Lung microvascular endothelial cell (primary cell): ENCODE measurements at regions not wholly inside any gene's neighbourhood (a gene's known extent, or its start where the extent isn't known, plus 50 kb on each side); places are given as distances from the start of the nearest gene placed in this dataset.
A peak's percentile ranks its signal among the peaks of the same experiment; 100 is the strongest.

Source experiments
- DNase-seq, 2 donors: peaks; one replicate each; pipeline versions ENCODE4 v3.0.0 to v3.0.0-alpha.2; 2010; ENCODE audit warnings: low read depth in 2 of 2

DNA sequence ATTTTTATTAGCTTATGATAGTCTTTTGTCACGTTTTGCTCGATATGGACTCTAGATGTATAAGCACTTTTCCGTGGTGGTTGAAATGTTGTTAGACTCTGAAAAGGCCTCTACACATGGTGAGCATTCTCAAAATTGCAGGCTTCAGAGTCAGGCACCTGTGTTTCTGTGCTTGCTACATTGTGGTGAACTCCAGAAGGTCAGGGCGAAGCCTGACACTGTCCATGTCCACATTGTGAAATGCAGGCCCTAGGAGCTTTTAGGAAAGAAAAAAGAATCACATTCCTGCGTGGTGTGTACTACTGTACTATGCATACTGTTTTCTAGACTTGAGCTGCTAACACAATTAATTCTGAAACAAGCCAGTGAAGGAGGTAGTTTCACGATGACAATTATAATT lies 86.3 kb downstream of the HS3ST1 start:
- no peak for DNase-seq

DNA sequence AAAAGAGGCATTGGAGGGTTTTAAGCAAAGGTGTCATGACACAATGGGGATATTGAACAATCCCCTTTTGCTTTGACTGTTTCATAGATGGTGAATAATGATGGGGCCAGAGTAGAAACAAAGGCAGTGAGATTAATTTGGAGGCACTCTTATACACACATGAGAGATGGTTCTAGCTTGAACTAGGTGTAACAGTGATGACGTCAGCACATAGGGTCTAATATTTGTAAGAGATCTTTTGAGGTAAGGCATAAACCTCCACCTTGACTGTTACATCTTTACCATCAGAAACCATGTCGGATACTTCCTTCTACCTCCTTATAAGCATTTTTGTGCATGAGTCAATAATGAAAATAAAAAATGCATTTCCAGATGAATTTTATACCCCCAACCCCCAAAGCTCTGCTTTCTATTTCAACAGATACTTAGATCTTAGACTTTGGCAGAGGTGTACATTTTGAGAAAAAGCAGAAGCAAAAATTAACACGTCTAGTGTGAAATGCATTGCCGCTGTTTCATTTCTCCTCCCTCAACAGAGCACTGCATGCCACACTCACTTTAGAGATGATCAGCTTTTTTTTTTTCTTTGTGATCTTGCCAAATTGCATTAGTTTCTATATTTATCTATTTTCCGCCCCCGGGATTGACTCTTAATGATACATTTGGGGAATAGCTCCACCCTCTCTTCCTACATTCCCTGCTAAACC lies 87.2 kb downstream of the HS3ST1 start:
- DNase-seq: no peak

DNA sequence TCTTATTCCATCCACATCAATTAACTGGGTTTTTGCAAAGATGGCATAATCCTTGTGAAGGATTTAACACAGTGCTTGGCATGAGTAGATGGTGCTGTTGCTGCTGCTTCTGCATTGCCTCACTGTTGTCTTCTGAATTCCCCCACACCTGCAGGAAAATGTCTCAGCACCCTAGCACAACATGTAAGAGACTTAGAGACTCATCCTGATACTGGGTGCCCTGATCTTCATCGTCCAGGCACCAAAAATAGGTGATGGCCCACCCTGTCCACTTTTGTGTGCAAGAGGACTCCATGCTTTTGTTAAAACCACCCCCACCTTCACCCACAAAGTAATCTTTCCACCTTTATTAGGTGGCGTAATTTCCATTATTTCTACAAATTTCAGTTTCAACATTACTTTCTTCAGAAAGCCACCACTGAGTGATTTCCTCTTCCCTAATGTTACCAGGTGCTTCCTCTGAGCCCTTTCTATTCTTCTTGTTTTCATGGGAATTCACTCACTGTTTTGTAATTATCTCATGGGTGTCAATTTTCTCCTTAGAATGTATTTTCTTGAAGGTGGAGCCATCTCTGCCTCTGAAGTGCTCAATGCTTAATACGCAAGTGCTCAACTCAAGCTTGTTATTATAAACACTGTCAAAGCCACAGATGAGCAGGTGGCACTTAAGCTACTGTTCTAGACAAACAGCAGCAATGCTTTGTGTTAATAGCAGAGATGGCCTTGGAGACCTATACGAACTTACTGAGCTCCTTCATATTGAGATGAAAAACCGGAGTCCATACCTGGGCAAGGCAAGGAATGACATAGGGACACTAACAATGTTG lies 89.5 kb downstream of the HS3ST1 start:
- DNase-seq: no peak

DNA sequence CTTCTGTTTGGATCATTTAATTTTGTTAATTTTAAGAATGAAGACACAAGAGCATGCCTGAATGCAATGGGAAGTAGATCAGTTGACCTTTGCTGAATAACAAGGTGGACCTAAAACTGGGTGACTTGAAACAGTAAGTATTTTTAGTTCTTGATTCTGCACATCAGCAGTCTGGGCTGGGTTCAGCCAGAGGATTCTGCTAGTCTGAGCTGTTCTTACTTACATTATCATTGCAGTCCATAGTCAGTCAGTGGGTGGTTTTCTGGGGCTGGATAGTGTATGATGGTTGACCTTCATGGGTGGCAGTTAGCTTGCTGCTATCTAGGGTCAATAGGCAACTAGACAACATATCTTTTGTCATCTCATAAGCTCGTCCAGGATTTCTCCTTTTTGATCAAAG lies 91.4 kb downstream of the HS3ST1 start:
- no peak for DNase-seq

DNA sequence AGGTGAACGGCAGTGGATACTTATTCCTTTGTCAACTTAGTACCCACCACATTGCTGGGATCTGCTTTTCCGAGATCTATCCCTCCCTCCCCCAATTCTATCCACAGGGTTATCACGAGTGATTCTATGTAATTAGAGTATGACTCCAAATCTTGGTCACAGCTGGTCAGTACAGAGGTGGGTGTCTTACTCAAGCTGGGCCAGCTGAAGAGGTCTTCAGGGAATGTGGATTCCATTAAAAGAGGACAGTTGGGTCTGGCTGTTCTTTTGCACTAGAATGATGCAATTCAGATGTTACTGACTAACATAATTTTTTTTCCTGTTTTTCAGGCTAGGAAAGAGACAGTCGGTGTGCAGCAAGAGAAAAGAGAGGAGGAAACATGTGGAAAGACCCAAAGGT lies 92.3 kb downstream of the HS3ST1 start:
- DNase-seq: no peak

DNA sequence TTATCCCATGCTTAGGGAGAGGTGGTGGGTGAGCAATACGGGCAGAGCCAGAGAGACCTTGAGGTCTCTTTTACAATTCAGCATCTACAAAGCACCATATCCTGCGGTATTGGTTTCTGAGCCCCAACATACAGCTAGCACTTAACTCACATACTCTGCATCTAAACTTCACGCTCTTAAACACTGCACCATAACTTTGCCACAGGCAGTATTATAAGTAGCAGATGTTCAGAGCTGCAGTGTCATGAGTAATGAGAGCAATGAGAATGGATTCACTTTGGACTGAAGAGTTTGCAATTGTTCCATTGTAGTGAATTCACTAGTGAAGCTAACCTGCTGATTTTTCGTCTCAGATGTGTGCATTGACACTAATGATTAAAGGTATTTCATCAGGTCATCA lies 93.8 kb downstream of the HS3ST1 start:
- DNase-seq: no peak

DNA sequence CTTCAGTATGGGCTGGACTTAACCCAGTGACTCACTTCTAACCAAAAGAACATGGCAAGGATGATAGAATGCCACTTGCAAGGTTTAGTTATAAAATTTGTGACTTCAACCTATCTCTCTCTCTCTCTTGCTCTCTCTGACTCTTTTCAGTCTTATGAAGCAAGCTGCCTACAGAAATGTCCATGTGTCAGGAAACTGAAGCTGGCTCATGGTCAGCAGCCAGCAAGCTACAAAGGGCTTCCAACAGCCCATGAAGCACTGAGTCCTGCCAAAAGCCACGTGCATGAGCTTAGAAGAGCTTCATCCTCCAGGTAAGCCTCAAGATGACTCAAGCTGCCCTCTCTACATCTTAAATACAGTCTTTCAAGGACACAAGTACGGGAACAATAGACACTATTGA lies 100.3 kb downstream of the HS3ST1 start:
- DNase-seq: no peak

DNA sequence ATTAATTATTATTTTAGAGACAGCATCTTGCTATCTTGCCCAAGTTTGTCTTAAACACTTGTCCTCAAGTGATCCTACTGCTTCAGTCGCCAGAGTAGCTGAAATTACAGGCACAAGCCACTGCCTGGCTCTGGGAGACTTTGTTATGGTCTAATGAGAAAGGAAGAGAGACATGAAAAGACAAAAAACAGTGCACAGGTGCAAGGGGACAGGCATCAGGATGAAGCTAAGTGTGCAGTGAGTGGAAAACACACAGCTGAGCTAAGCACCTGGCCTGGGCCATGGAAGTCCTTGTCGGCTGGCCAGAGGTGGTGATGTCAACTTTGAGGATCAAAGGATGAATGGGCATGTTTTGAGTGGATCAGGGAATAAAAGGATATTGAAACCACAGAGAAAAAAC lies 102.7 kb downstream of the HS3ST1 start:
- DNase-seq: no peak

DNA sequence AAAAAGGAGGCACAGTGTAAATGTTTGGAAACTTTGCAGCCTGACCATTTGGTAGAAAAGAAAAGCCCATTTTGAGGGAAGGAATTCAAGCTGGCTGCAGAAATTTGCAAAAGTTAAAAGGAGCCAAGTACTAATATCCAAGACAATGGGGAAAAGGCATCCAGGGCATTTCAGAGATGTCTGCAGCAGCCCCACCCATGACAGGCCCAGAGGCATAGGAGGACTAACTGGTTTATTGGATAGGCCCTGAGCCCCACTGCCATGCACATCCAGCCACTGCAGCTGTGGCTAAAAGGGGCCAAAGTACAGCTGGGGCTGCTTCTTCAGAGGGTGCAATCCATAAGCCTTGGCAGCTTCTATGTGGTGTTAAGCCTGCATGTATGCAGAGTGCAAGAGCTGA lies 104.9 kb downstream of the HS3ST1 start:
- DNase-seq: no peak

DNA sequence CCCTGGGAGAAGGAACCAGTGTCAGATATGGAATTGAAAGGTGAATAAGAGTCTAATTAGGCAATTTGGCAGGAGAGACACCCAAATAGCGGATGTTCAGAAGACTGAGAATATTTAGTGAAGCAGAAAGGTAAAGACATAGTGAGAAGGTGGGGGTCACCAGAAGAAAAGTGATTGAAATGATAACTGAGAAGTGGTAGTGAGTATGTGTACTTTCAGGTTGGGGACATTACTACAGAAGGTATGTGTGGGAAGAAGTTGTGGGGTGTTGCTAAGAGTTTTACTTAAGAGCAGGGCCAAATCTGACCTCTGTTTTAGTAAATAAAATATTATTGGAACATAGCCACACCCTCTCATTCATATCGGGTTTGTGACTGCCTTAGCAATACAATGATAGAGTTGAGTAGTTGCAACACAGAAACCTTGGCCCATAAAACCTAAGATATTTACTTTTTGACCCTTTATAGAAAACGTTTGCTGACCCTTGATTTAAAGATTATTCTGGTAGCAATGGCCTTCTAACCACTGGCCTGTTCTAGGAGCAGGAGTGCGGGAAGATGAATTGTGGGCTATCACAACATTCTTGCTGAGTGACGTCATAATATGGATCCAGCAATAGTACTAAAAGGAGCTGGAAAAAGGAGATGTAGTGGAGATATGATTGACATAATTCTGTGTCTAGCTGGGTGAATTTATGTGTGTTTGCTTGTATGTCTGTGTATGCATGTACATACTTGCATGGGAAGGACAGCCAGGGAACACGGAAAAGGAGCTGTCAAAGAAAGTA lies 115.3 kb downstream of the HS3ST1 start:
- DNase-seq: no peak

DNA sequence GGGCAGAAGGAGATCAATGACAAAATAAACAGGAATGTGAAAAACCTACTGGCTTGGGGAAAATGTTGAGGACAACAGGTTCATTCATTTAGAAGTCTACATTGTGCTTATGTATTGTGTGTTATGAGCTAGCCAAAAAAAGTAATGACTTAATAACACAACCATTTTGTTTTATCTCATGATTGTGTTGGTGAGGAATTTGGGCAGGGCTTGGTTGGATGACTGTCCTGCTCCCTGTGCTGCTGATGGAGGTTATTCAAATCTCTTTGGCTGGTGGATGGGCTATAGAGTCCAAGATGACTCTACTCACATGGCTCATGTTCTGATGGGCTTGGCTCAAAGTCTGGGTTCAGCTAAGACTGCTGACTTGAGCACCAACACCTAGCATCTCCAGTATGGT lies 116.3 kb downstream of the HS3ST1 start:
- DNase-seq: no peak

DNA sequence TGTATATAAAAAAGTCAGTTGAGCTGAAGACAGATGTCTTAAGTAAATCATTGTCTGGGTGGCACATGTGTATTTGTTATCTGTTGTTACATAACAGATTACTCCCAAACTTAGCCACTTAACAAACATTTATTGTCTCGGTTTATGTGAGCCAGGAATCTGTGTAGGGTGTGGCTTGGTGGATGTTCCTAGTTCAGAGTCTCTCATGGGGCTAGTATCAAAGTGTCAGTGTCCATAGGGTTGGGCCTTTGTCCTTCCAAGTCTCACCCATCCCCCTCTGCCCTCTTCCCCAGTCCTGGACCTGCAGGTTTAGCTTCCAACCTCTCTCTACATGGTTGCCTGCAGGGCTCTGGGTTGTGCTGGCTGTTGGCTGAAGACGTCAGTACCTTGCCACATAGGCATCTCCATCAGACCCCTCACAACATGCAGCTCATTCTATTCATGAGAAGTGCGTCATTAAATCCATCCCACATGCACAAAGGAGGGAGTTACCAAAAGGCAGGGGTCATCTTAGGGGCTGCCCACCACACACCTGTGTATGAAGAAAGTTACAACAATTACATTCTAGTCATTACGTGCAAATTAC lies 127.5 kb downstream of the HS3ST1 start:
- DNase-seq: no peak

DNA sequence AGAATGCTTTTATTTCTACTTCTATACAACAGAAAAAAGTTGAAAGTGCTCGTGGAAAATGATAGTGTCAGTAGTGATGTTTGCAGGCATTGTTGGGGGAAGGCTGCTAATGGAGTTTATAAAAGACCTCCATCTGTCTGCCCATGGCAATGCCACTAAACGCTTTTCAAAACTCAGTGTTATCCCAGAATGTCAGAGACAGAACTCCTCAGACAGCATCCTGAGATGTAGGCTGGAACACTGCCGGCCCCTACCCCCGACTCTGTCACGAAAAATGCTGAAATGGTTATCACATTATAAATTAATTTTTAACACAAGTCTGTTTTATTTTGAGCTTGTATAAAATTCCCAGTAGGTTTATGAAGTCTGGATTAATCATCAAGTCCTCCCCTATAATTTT lies 128.9 kb downstream of the HS3ST1 start:
- no peak for DNase-seq

DNA sequence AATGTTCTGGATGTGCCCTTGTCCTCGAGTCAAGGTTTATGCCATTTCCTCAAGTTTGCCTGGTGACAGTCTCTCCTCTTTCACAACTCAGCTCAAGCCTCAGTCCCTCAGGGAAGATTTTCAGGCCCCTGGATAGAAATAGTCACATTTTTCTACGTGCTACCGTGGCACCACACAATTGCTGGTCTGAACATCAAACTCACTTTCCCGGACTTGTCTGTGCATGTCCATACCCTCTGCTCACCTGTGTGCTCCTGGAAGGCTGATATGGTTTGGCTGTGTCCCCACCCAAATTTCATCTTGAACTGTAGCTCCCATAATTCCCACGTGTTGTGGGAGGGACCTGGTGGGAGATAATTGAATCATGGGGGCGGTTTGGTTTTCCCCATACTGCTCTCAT lies 129.7 kb downstream of the HS3ST1 start:
- DNase-seq: no peak

DNA sequence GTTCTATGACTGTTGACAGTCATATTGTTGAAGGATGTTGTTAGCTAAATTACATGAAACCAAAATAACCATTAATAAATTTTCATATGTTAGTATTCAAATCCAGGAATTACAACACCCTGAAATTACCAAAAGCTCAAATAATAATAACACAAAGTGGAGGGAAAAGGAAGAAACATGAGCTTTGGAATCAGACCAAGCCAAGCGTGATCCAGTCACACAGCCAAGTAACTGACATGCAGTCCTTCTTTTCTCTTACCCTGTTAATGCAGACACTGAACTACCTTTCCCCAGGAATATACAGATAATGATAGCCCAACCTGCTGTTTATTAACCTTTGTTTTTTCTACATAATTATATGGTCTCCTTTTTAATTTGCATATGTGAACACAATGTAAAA lies 130.2 kb downstream of the HS3ST1 start:
- no peak for DNase-seq

DNA sequence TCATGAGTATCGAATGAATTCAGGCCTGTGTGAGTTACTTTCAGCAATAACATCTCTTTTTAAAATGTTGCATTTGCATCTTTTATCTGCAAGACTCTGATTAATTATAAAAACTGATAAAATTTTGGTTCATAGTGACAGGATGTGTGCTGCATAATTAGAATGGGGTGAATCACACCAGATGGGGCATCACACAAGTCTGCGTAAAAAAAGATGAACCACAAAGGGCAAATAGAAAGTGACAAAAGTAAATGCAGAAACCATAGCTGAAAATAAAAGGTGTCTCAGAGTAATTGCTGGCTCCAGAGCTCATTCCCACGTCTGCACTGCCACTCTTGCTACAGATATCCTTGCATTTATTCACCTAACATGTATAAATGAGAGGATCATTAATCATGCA lies 131.1 kb downstream of the HS3ST1 start:
- peak in 1 of 2 donors; percentile 3 for DNase-seq

DNA sequence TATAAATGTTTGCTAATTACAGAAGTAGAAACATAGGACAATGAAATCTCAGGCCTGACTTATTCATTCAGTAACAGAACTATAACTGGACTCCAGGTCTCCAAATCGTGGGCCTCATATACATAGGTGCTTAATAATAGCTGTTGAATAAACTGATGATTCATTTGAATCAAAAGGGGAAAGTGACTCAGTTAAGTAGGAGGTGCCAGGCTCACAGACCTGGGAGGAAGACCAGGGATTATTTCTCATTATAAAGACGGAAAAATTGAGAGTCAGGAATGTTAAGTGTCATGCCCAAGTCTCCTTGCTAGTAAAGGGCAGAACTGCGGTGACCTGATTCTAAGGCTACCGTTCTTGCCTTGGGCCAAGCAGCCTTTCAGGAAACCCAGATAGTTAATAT lies 131.5 kb downstream of the HS3ST1 start:
- peak in 1 of 2 donors; percentile 51 for DNase-seq

DNA sequence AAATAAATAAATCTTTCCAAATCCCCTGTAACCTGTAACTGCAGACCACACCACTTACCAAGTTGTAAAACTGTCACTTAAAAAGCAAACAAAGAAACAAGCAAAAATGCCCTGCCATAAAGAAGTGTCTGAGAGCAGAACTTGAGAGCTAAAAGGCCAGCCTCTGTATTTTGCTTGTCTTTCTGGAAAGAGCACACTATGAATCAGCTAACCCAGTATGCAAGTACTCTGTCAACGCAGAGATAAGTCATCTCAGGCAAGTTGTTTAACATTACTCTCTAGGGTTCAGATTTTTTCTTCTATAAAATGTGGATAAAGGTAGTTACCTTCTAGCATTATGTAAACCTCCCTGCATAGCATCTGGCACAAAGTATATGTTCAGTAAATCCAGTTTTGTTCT lies 134.8 kb downstream of the HS3ST1 start:
- no peak for DNase-seq

DNA sequence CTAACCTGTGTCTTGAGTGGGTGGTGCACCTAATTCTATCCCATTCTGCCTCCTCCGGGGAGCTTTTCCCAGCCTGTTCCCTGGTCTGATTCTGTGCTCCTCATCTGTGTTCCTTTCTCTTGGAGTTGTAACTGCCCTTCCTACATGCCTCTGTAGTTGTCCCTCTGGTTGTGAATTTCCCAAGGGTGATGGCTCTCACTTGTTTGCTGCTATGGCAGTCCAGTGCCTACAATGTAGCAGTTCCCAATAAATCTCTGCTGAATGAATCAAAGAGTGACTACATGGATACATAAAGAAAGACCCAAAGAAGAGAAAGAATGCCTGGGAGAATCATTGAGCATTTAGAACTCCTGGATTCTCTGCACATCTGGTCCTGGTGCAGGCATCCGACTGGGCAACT lies 141.6 kb downstream of the HS3ST1 start:
- DNase-seq: no peak

DNA sequence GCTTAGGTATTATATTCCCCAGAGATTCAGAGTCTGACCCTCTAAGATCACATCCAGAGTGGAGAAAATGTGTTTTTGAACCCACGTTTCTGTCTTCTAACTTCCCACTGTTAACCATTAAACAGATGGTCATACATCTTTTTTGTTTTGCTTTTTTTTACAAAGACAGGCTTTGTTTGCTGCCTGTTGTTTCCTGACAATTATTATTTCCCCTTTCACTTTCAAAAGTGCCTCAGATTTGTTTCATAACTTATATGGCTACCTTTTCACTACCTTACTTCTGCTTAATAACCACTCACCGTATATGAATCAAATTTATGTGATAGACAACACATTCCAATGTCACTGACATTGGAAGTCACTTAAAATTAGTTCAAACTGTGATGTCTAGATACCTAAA lies 142.2 kb downstream of the HS3ST1 start:
- no peak for DNase-seq

DNA sequence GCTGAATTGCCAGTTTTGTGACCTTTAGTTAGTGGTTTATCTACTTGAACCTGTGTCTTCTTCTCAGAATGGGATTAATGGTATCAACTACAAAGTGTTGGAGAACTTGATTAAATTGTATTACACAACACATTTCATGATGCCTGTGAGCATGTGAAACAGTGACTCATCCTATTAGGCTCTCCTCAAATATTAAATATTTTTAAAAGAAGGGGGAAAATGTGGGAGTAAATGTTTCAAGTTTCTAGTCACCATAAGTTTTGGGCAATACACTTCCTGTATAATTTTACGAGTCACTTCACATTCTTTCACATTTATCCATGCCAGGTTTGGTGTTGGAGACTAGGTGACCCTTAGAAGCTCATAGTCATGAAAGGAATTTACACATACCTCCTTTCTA lies 147.0 kb downstream of the HS3ST1 start:
- DNase-seq: no peak

DNA sequence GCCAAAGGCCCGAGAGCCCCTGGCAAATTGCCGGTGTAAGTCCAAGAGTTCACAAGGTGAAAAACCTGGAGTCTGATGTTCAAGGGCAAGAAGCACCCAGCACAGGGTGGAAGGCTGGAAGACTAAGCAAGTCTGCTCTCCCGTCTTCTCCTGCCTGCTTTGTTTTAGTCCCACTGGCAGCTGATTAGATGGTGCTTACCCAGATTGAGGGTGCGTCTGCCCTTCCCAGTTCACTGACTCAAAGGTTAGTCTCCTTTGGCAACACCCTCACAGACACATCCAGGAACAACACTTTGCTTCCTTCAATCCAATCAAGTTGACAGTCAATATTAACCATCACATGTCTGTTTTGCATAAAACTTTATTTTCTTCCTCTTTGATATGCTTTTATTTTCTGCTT lies 157.4 kb downstream of the HS3ST1 start:
- DNase-seq: no peak
